ENCODE measurements at regions not wholly inside any gene's neighbourhood (a gene's known extent, or its start where the extent isn't known, plus 50 kb on each side); places are given as distances from the start of the nearest gene placed in this dataset.
"Not testable (repeated sequence)": the region's sequence is repeated elsewhere in the genome, so short reads cannot be mapped to it uniquely, and the experiment has no call there.

- POLR2A ChIA-PET (ENCODE audit: partially characterized antibody), result no interaction called here
- H3K27ac ChIP-seq (ENCODE audit: low read depth, low read length), result no peak overlapping the region
- CTCF ChIA-PET (ENCODE audit: partially characterized antibody), result no interaction called here
- Mint-ChIP-seq H3K9me3 (peaks cover 0 to 9% (median 2%) of the 10 kb centered on the region in 8 donors), H3K4me1 (no peaks in the 10 kb centered on the region), H3K36me3 (no peaks in the 10 kb centered on the region), H3K27ac (no peak overlapping the region), H3K4me3 (no peak overlapping the region), H3K27me3 (peaks cover 35 to 40% of the 10 kb centered on the region in 2 donors)
- DNase-seq, result no peak
- intact Hi-C loops (cut with micrococcal nuclease), result no loop called here
- no peaks in the 10 kb centered on the region for H3K4me1 ChIP-seq (ENCODE audit: insufficient read depth, low read length)
- H3K27me3 ChIP-seq (ENCODE audit: insufficient read depth, low read length), result peaks cover 15% of the 10 kb centered on the region
- H3K9me3 ChIP-seq (ENCODE audit: control insufficient read depth in 1 of 2, low read length in 2 of 2), result no peaks in the 10 kb centered on the region
- H3K4me3 ChIP-seq (ENCODE audit: low read length in 2 of 2), result no peak overlapping the region
- H3K36me3 ChIP-seq (ENCODE audit: insufficient read depth, low read length), result no peaks in the 10 kb centered on the region
These were observed 56.4 kb upstream of the FMOD start for GRCh38 chr1:203407296-203407695.

DNA sequence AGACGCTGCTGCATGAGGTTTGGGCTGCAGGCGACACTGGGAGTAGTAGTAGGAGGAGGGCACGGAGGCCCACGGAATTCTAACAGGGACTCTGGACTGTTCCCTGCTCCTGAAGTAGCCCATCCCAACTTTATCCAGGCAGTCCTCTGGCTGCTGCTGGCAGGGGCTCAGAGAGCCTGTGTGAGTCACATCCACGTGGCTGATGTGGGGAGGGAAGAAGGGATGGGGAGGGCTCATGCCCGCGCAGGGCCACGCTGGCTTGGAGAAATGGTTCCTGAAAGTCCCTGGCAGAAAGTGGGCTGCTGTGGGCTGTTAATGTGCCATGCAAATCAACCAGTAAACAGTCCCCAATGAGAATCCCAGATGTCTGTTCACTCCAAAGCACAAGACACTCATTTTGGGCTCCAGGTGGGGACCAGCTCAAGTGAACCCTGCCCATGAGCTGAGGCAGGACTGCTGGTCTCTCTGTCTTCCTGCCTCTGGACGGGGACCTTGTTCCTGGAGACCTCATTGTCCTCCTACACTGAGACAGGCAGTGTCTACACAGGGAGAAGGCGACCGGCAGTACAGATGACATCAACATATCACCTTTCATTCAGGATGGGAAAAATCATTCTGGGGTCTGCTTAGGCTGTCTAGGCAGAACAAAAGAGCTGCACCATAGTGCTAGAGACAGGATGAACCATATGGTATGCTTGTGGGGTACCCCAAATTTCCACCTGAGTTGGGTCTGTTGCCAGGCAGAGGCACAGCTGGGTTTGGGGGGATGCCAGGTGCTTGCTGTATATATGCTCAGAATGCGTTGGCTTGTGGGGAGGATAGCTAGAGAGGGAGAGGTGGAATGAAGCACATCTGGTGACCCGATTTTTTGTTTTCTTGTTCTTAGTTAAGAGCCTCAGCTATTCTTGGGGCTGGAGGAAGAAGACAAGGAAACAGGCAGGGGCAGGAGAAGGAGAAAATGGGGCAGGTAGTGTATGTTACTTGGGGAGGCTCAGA lies 57.9 kb upstream of the FMOD start:
- intact Hi-C loops (cut with micrococcal nuclease), result no loop called here
- Mint-ChIP-seq H3K9me3 (peaks cover 0 to 21% (median 11%) of the 10 kb centered on the region in 8 donors), H3K27ac (no peak overlapping the region), H3K27me3 (peaks cover 36 to 46% of the 10 kb centered on the region in 2 donors), H3K4me1 (no peaks in the 10 kb centered on the region), H3K4me3 (no peak overlapping the region), H3K36me3 (no peaks in the 10 kb centered on the region)
- H3K36me3 ChIP-seq (ENCODE audit: insufficient read depth, low read length), result no peaks in the 10 kb centered on the region
- POLR2A ChIA-PET (ENCODE audit: partially characterized antibody), result no interaction called here
- H3K4me3 ChIP-seq (ENCODE audit: low read length in 2 of 2), result no peak overlapping the region
- H3K4me1 ChIP-seq (ENCODE audit: insufficient read depth, low read length), result no peaks in the 10 kb centered on the region
- CTCF ChIA-PET (ENCODE audit: partially characterized antibody), result no interaction called here
- H3K9me3 ChIP-seq (ENCODE audit: control insufficient read depth in 1 of 2, low read length in 2 of 2), result no peaks in the 10 kb centered on the region
- no peak for DNase-seq
- H3K27ac ChIP-seq (ENCODE audit: low read depth, low read length), result no peak overlapping the region
- peaks cover 15% of the 10 kb centered on the region for H3K27me3 ChIP-seq (ENCODE audit: insufficient read depth, low read length)

- Mint-ChIP-seq H3K27me3 (peaks cover 38 to 50% of the 10 kb centered on the region in 2 donors), H3K9me3 (peaks cover 0 to 28% (median 22%) of the 10 kb centered on the region in 8 donors), H3K27ac (no peak overlapping the region), H3K4me1 (no peaks in the 10 kb centered on the region), H3K4me3 (no peak overlapping the region), H3K36me3 (no peaks in the 10 kb centered on the region)
- Histone ChIP-seq H3K4me1 (ENCODE audit: insufficient read depth, low read length) (no peaks in the 10 kb centered on the region), H3K4me3 (ENCODE audit: low read length in 2 of 2) (no peak overlapping the region), H3K36me3 (ENCODE audit: insufficient read depth, low read length) (no peaks in the 10 kb centered on the region), H3K9me3 (ENCODE audit: control insufficient read depth in 1 of 2, low read length in 2 of 2) (no peaks in the 10 kb centered on the region), H3K27me3 (ENCODE audit: insufficient read depth, low read length) (peaks cover 15% of the 10 kb centered on the region), H3K27ac (ENCODE audit: low read depth, low read length) (no peak overlapping the region)
- DNase-seq, result no peak
- CTCF ChIA-PET (ENCODE audit: partially characterized antibody), result no interaction called here
- intact Hi-C loops (cut with micrococcal nuclease), result no loop called here
- POLR2A ChIA-PET (ENCODE audit: partially characterized antibody), result no interaction called here
These were observed 59.4 kb upstream of the FMOD start for GRCh38 chr1:203410182-203410900.

DNA sequence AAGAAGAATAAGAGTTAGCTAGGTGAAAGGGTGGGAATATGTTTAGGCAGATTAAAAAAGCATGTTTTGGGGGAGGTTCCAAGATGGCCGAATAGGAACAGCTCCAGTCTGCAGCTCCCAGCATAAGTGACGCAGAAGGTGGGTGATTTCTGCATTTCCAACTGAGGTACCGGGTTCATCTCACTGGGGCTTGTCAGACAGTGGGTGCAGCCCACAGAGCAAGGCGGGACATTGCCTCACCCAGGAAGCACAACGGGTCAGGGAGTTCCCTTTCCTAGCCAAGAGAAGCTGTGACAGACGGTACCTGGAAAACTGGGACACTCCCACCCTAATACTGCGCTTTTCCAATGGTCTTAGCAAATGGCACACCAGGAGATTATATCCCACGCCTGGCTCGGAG lies 60.5 kb upstream of the FMOD start:
- H3K4me3 Mint-ChIP-seq; H3K9me3 ChIP-seq (ENCODE audit: control insufficient read depth in 1 of 2, low read length in 2 of 2); H3K4me3 ChIP-seq (ENCODE audit: low read length in 2 of 2); H3K4me1 Mint-ChIP-seq; H3K27ac ChIP-seq (ENCODE audit: low read depth, low read length); POLR2A ChIA-PET (ENCODE audit: partially characterized antibody); CTCF ChIA-PET (ENCODE audit: partially characterized antibody); H3K36me3 ChIP-seq (ENCODE audit: insufficient read depth, low read length); H3K36me3 Mint-ChIP-seq; DNase-seq; H3K27ac Mint-ChIP-seq; H3K4me1 ChIP-seq (ENCODE audit: insufficient read depth, low read length); intact Hi-C loops (cut with micrococcal nuclease): not testable (repeated sequence)
- H3K27me3 Mint-ChIP-seq, result peaks cover 38 to 55% of the 10 kb centered on the region in 2 donors
- peaks cover 15% of the 10 kb centered on the region for H3K27me3 ChIP-seq (ENCODE audit: insufficient read depth, low read length)
- H3K9me3 Mint-ChIP-seq, result peaks cover 0 to 33% (median 22%) of the 10 kb centered on the region in 8 donors

DNA sequence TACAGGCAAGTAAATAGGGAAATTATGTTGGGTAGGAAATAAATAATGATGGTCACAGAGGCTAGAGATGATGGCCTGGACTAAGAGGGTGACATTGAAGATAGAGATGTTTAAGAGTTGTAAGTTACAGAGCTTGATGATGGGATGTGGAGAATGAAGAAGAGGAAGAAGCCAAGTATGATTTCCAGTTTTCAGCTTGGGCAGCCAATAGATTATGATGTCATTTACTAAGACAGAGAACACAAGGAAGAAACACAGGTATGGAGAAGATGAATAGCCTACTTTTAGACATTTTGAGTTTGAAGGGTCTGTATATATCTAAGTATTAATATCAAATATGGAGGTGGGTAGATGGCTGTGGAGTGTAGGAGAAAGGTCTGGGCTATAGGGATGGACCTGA lies 56.0 kb upstream of the PRELP start:
- H3K9me3 Mint-ChIP-seq, result peaks cover 0 to 14% (median 5%) of the 10 kb centered on the region in 8 donors
- ChIA-PET POLR2A (ENCODE audit: partially characterized antibody) (no interaction called here), CTCF (ENCODE audit: partially characterized antibody) (no interaction called here)
- intact Hi-C loops (cut with micrococcal nuclease), result no loop called here
- peaks cover 8 to 24% of the 10 kb centered on the region in 2 donors for H3K27me3 Mint-ChIP-seq
- Histone ChIP-seq H3K27me3 (ENCODE audit: insufficient read depth, low read length) (no peaks in the 10 kb centered on the region), H3K27ac (ENCODE audit: low read depth, low read length) (no peak overlapping the region), H3K9me3 (ENCODE audit: control insufficient read depth in 1 of 2, low read length in 2 of 2) (no peaks in the 10 kb centered on the region), H3K4me3 (ENCODE audit: low read length in 2 of 2) (no peak overlapping the region), H3K36me3 (ENCODE audit: insufficient read depth, low read length) (no peaks in the 10 kb centered on the region), H3K4me1 (ENCODE audit: insufficient read depth, low read length) (no peaks in the 10 kb centered on the region)
- no peaks in the 10 kb centered on the region for H3K4me1 Mint-ChIP-seq
- DNase-seq, result no peak
- no peak overlapping the region for H3K4me3 Mint-ChIP-seq
- no peak overlapping the region for H3K27ac Mint-ChIP-seq
- H3K36me3 Mint-ChIP-seq, result peaks cover 0 to 5% of the 10 kb centered on the region in 2 donors

- Histone ChIP-seq H3K9me3 (ENCODE audit: control insufficient read depth in 1 of 2, low read length in 2 of 2) (no peaks in the 10 kb centered on the region), H3K27ac (ENCODE audit: low read depth, low read length) (no peak overlapping the region), H3K4me3 (ENCODE audit: low read length in 2 of 2) (no peak overlapping the region), H3K4me1 (ENCODE audit: insufficient read depth, low read length) (no peaks in the 10 kb centered on the region), H3K27me3 (ENCODE audit: insufficient read depth, low read length) (no peaks in the 10 kb centered on the region), H3K36me3 (ENCODE audit: insufficient read depth, low read length) (no peaks in the 10 kb centered on the region)
- intact Hi-C loops (cut with micrococcal nuclease), result no loop called here
- Mint-ChIP-seq H3K27me3 (peaks cover 10 to 21% of the 10 kb centered on the region in 2 donors), H3K4me1 (no peaks in the 10 kb centered on the region), H3K4me3 (no peak overlapping the region), H3K27ac (no peak overlapping the region), H3K9me3 (peaks cover 0 to 8% (median under 1%) of the 10 kb centered on the region in 8 donors), H3K36me3 (peaks cover 0 to 5% of the 10 kb centered on the region in 2 donors)
- CTCF ChIA-PET (ENCODE audit: partially characterized antibody), result no interaction called here
- DNase-seq, result no peak
- POLR2A ChIA-PET (ENCODE audit: partially characterized antibody), result no interaction called here
These were observed 55.3 kb upstream of the PRELP start for GRCh38 chr1:203420263-203420662.

DNA sequence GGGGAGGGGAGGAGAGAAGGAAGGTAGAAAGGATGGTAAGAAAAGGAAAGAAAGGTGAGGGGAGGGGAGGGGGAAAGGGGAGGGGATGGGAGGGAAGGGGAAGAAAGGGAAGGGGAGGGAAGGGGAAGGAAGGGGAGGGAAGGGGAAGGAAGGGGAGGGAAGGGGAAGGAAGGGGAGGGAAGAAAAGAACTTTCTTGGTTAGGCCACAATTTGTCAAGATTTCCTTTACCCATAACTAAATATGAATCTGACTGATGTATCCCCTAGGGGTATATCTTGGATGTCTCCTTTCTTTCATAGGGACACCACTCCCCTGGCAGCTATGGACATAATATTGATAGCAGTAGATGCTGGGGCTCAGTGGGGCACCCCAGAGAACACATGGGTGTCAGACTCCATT lies 54.4 kb upstream of the PRELP start:
- DNase-seq, result no peak
- H3K4me1 ChIP-seq (ENCODE audit: insufficient read depth, low read length), result no peaks in the 10 kb centered on the region
- Mint-ChIP-seq H3K4me1 (no peaks in the 10 kb centered on the region), H3K9me3 (peaks cover 0 to 5% (median 0%) of the 10 kb centered on the region in 8 donors), H3K27me3 (peaks cover 10 to 16% of the 10 kb centered on the region in 2 donors), H3K4me3 (no peak overlapping the region), H3K36me3 (peaks cover 0 to 3% of the 10 kb centered on the region in 2 donors), H3K27ac (no peak overlapping the region)
- no peak overlapping the region for H3K4me3 ChIP-seq (ENCODE audit: low read length in 2 of 2)
- no peaks in the 10 kb centered on the region for H3K36me3 ChIP-seq (ENCODE audit: insufficient read depth, low read length)
- no peaks in the 10 kb centered on the region for H3K27me3 ChIP-seq (ENCODE audit: insufficient read depth, low read length)
- CTCF ChIA-PET (ENCODE audit: partially characterized antibody), result no interaction called here
- H3K9me3 ChIP-seq (ENCODE audit: control insufficient read depth in 1 of 2, low read length in 2 of 2), result no peaks in the 10 kb centered on the region
- H3K27ac ChIP-seq (ENCODE audit: low read depth, low read length), result no peak overlapping the region
- intact Hi-C loops (cut with micrococcal nuclease), result no loop called here
- POLR2A ChIA-PET (ENCODE audit: partially characterized antibody), result no interaction called here
